ENCODE measurements at regions not wholly inside any gene's neighbourhood (a gene's known extent, or its start where the extent isn't known, plus 50 kb on each side); places are given as distances from the start of the nearest gene placed in this dataset.

DNA sequence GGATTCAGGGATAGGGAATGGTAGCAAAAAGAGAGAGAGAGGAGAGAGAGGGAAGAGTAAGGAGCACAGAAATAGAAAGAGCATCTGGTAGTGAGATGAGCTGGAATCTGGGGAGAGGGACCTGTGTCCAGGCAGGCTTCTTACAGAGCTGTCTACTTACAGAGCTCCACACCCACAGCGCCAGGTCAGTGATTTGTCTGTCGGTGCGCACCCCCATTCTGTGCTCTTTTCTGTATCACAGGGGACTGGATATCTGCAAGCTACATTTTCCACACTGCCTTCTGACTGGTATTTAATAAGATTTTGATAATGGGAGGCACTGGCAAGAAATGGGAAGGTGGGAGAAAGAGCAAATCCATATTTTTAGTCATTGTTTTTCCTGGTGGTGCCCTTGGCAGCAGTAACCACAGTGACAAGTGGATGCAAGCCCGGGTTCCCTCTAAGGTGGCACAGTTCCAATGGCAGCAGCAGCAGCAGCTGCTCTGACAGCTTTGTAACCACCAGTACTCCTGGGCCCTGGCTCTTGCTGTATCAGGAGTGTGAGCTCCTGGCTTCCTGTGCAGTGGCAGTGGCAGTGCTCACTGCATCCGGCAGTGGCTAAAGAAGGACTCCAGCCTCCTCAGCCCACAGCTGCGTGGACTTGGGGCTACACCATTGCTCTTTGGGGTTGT lies 300.5 kb downstream of the TRIML1 start:
- TF ChIP-seq ZNF211 (tag by site-specific recombination; IDR thresholded peaks at IDR 0.05; ENCODE audit: low read depth) (no peak), CTCF (tag by site-specific recombination; IDR thresholded peaks at IDR 0.05) (no peak), ZNF707 (tag by site-specific recombination; IDR thresholded peaks at IDR 0.05) (no peak), GLI2 (tag by site-specific recombination; IDR thresholded peaks at IDR 0.05; ENCODE audit: borderline replicate concordance, low read depth) (no peak), ZNF274 (IDR thresholded peaks at IDR 0.05; ENCODE audit: low read length) (no peak), ZNF274 (tag by site-specific recombination; IDR thresholded peaks at IDR 0.05; ENCODE audit: borderline replicate concordance) (no peak), YY1 (tag by site-specific recombination; IDR thresholded peaks at IDR 0.05) (no peak), RBAK (tag by site-specific recombination; IDR thresholded peaks at IDR 0.05) (no peak), ZNF501 (tag by site-specific recombination; IDR thresholded peaks at IDR 0.05) (no peak), ZNF184 (tag by site-specific recombination; IDR thresholded peaks at IDR 0.05) (no peak), SCRT1 (tag by site-specific recombination; IDR thresholded peaks at IDR 0.05; ENCODE audit: borderline replicate concordance) (no peak), BCL6B (tag by site-specific recombination; IDR thresholded peaks at IDR 0.05) (no peak), BCL11A (tag by site-specific recombination; IDR thresholded peaks at IDR 0.05; ENCODE audit: low read depth) (no peak), SP3 (tag by site-specific recombination; IDR thresholded peaks at IDR 0.05) (no peak)
